GM21529 (cell line): ENCODE measurements at regions not wholly inside any gene's neighbourhood (a gene's known extent, or its start where the extent isn't known, plus 50 kb on each side); places are given as distances from the start of the nearest gene placed in this dataset.

ENCODE experiments used
- ATAC-seq: cut with Tn5 transposase; IDR thresholded peaks from one replicate; pipeline ENCODE4 v1.9.1; 2021; ENCODE audit not compliant: unreplicated experiment

GRCh38 chr19:29395111-29395733 lies 130.6 kb upstream of the VSTM2B start:
- ATAC-seq = no peak

- ATAC-seq = no peak
Measured at GRCh38 chr19:29395734-29396414, 129.9 kb upstream of the VSTM2B start.

- no peak for ATAC-seq
Measured at GRCh38 chr19:29396925-29397324, 128.9 kb upstream of the VSTM2B start.

- ATAC-seq = no peak
Measured at GRCh38 chr19:29397748-29398147, 128.0 kb upstream of the VSTM2B start.

- no peak for ATAC-seq
Measured at GRCh38 chr19:29399804-29400203, 126.0 kb upstream of the VSTM2B start.

- ATAC-seq = no peak
Measured at GRCh38 chr19:29400917-29401711, 124.7 kb upstream of the VSTM2B start.

GRCh38 chr19:29401712-29402421 lies 123.9 kb upstream of the VSTM2B start:
- no peak for ATAC-seq

- ATAC-seq = no peak
Measured at GRCh38 chr19:29402563-29402962, 123.2 kb upstream of the VSTM2B start.

- no peak for ATAC-seq
Measured at GRCh38 chr19:29404015-29404414, 121.8 kb upstream of the VSTM2B start.

GRCh38 chr19:29404951-29405727 lies 120.7 kb upstream of the VSTM2B start:
- ATAC-seq = no peak

- ATAC-seq = no peak
Measured at GRCh38 chr19:29405728-29405995, 120.1 kb upstream of the VSTM2B start.

- no peak for ATAC-seq
Measured at GRCh38 chr19:29409076-29409862, 116.5 kb upstream of the VSTM2B start.

- ATAC-seq = no peak
Measured at GRCh38 chr19:29410601-29411000, 115.2 kb upstream of the VSTM2B start.

- no peak for ATAC-seq
Measured at GRCh38 chr19:29411113-29411581, 114.6 kb upstream of the VSTM2B start.

- no peak for ATAC-seq
Measured at GRCh38 chr19:29413435-29413834, 112.4 kb upstream of the VSTM2B start.

- no peak for ATAC-seq
Measured at GRCh38 chr19:29415507-29415906, 110.3 kb upstream of the VSTM2B start.

- ATAC-seq = no peak
Measured at GRCh38 chr19:29417048-29417447, 108.7 kb upstream of the VSTM2B start.

GRCh38 chr19:29418201-29418600 lies 107.6 kb upstream of the VSTM2B start:
- ATAC-seq = no peak

- no peak for ATAC-seq
Measured at GRCh38 chr19:29420065-29420464, 105.7 kb upstream of the VSTM2B start.
